Fibroblast of lung (primary cell): ENCODE measurements at regions not wholly inside any gene's neighbourhood (a gene's known extent, or its start where the extent isn't known, plus 50 kb on each side); places are given as distances from the start of the nearest gene placed in this dataset.

ENCODE experiments used
- EZH2 ChIP-seq: IDR thresholded peaks from 2 replicates; pipeline ENCODE4 v1.5.1; 2012; ENCODE audit warnings: low read length, control low read depth, mild to moderate bottlenecking; ENCODE audit errors: missing control alignments
- TF ChIP-seq, protein P1 (sequence below), 2 donors: IDR thresholded peaks in 1 of 2; conservative IDR thresholded peaks in 1 of 2; 1 replicate in 1 of 2; 2 replicates in 1 of 2; pipeline ENCODE4 v1.5.1; 2011 to 2012; ENCODE audit warnings: low read length in 2 of 2, control low read depth in 1 of 2, inconsistent platforms in 1 of 2, low read depth in 1 of 2, mild to moderate bottlenecking in 1 of 2

DNA sequence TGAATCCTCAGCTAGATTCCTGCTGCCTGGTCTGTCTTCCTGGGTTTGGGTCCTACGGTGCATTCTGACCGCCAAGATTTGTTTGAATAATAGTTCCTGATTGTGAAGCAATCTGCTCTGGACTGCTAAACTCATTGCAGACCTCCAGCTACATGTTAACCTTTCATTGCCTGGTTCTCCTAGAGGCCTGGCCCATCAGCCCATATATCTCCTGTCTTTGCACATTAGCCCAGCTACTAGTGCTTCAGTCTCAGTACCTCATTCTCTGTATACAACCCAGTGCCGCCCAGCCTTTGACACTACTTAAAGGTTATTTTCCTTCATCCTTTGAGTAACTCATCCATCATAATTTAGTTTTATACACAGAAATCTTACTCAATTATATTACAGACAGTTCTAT, 65.6 kb upstream of the GRIP1 start:
- TF ChIP-seq, protein P1, sequence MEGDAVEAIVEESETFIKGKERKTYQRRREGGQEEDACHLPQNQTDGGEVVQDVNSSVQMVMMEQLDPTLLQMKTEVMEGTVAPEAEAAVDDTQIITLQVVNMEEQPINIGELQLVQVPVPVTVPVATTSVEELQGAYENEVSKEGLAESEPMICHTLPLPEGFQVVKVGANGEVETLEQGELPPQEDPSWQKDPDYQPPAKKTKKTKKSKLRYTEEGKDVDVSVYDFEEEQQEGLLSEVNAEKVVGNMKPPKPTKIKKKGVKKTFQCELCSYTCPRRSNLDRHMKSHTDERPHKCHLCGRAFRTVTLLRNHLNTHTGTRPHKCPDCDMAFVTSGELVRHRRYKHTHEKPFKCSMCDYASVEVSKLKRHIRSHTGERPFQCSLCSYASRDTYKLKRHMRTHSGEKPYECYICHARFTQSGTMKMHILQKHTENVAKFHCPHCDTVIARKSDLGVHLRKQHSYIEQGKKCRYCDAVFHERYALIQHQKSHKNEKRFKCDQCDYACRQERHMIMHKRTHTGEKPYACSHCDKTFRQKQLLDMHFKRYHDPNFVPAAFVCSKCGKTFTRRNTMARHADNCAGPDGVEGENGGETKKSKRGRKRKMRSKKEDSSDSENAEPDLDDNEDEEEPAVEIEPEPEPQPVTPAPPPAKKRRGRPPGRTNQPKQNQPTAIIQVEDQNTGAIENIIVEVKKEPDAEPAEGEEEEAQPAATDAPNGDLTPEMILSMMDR (conservative IDR thresholded peaks at IDR 0.05 in 1 of 2, IDR thresholded peaks at IDR 0.05 in 1 of 2; ENCODE audit: low read depth in 1 of 2, low read length in 2 of 2): no peak
- no peak for TF ChIP-seq EZH2
